K562 (cell line): ENCODE measurements at regions not wholly inside any gene's neighbourhood (a gene's known extent, or its start where the extent isn't known, plus 50 kb on each side); places are given as distances from the start of the nearest gene placed in this dataset.

ENCODE experiments used
- ATAC-seq: fragments of 200-7000 bp; cut with Tn5 transposase; 3 replicates; pipeline ENCODE4 v1.9.1; 2020; ENCODE audit warnings: moderate library complexity
- BruUV-seq: library from RNA; stranded (reverse); fragments of 400-500 nt; replicated peaks from 2 replicates; lab custom pipeline; 2021; lab: Mats Ljungman, UMichigan
- CTCF ChIA-PET: fragments of 300-600 bp; formaldehyde crosslinking; extraction: SDS; loops from one replicate; lab custom pipeline; 2021; ENCODE audit warnings: low intra/inter-chr PET ratio; lab: Yijun Ruan, JAX
- POLR2A ChIA-PET: fragments of 300-600, 350-650 bp; sonication (Branson Sonifier 250); formaldehyde crosslinking; extraction: SDS; loops from one replicate; lab custom pipeline; 2021; ENCODE audit warnings: antibody characterized with exemption, inconsistent platforms; lab: Yijun Ruan, JAX
- DNase-seq, 4 experiments: peaks; one replicate each; pipeline versions ENCODE4 v3.0.0 to v3.0.0-alpha.2; 2011 to 2018; ENCODE audit warnings: low spot score in 3 of 4, mixed read lengths in 3 of 4; ENCODE audit errors: extremely low read depth in 1 of 4
- FAIRE-seq: peaks from 2 replicates; lab custom pipeline; 2011; peaks lifted over from hg19 to GRCh38; lab: Jason Lieb, UNC
- H2AFZ ChIP-seq: 2 replicates; pipeline ENCODE4 v1.6.0; 2011; ENCODE audit warnings: low read depth, low read length, control low read depth, inconsistent platforms
- H3K27ac ChIP-seq: fragments of 200-600 bp; 3 replicates; pipeline ENCODE4 v1.8.0; 2011; ENCODE audit warnings: low read depth, mild to moderate bottlenecking, control low read depth, inconsistent platforms, low read length, moderate library complexity, mixed read lengths; ENCODE audit errors: extremely low read depth
- H3K27me3 ChIP-seq, 2 experiments: fragments of 300-600 bp in 1 of 2; 2 replicates in 1 of 2; 3 replicates in 1 of 2; pipeline versions ENCODE4 v1.6.0 to v1.8.0; 2011; ENCODE audit warnings: inconsistent platforms in 2 of 2, low read length in 2 of 2, mild to moderate bottlenecking in 1 of 2, mixed read lengths in 1 of 2, moderate library complexity in 1 of 2; ENCODE audit not compliant: control insufficient read depth in 2 of 2, insufficient read depth in 2 of 2
- H3K36me3 ChIP-seq: fragments of 300-600 bp; 3 replicates; pipeline ENCODE4 v1.8.0; 2011; ENCODE audit warnings: mild to moderate bottlenecking, low read length, inconsistent platforms; ENCODE audit not compliant: control insufficient read depth, insufficient read depth
- H3K4me1 ChIP-seq, 2 experiments: fragments of 200-600 bp in 1 of 2; replicated peaks in 1 of 2; 2 replicates in 1 of 2; 3 replicates in 1 of 2; pipeline versions ENCODE4 v1.5.1 to v1.8.0; 2011; ENCODE audit warnings: inconsistent platforms in 2 of 2, low read length in 2 of 2, mild to moderate bottlenecking in 1 of 2, mixed read lengths in 1 of 2, moderate library complexity in 1 of 2; ENCODE audit not compliant: control insufficient read depth in 2 of 2, insufficient read depth in 2 of 2
- H3K4me2 ChIP-seq: 2 replicates; pipeline ENCODE4 v1.6.1; 2011; ENCODE audit warnings: low read length, control low read depth, inconsistent platforms, mixed read lengths; ENCODE audit not compliant: insufficient read depth
- H3K4me3 ChIP-seq: fragments of 200-600 bp; sonication (generic), shearing (Covaris generic); 2 replicates; pipeline ENCODE4 v1.5.1; 2016; ENCODE audit warnings: control low read depth, inconsistent platforms
- H3K79me2 ChIP-seq: fragments of 200-600 bp; 3 replicates; pipeline ENCODE4 v1.8.0; 2011; ENCODE audit warnings: low read length, inconsistent platforms; ENCODE audit not compliant: control insufficient read depth, insufficient read depth
- H3K9ac ChIP-seq, 2 experiments: 2 replicates each; pipeline versions ENCODE4 v1.6.0 to v1.6.1; 2011; ENCODE audit warnings: low read depth in 2 of 2, low read length in 2 of 2, control low read depth in 1 of 2, inconsistent platforms in 1 of 2, mild to moderate bottlenecking in 1 of 2, mixed read lengths in 1 of 2; ENCODE audit not compliant: insufficient read depth in 1 of 2
- H3K9me1 ChIP-seq: one replicate; pipeline ENCODE4 v1.6.0; 2011; ENCODE audit warnings: inconsistent platforms, mild to moderate bottlenecking, low read length, moderate library complexity; ENCODE audit not compliant: control insufficient read depth, insufficient read depth
- H3K9me3 ChIP-seq: replicated peaks from 2 replicates; pipeline ENCODE4 v1.5.1; 2011; ENCODE audit warnings: low read depth, low read length, inconsistent platforms; ENCODE audit not compliant: control insufficient read depth, insufficient read depth
- H4K20me1 ChIP-seq: replicated peaks from 2 replicates; pipeline ENCODE4 v1.6.1; 2011; ENCODE audit warnings: low read length, inconsistent platforms, mixed read lengths; ENCODE audit not compliant: control insufficient read depth, insufficient read depth
- BACH1 ChIP-seq: fragments of 200-800 bp; sonication (Bioruptor generic); IDR thresholded peaks from 2 replicates; pipeline ENCODE4 v1.6.1; 2016; ENCODE audit warnings: missing genetic modification characterization, missing compliant biosample characterization
- BRF1 ChIP-seq: IDR thresholded peaks from 3 replicates; pipeline ENCODE4 v1.6.1; 2011; ENCODE audit warnings: borderline replicate concordance, mild to moderate bottlenecking; ENCODE audit not compliant: insufficient read length; ENCODE audit errors: extremely low read depth
- CREM ChIP-seq: IDR thresholded peaks from 2 replicates; pipeline ENCODE4 v1.6.1; 2014; ENCODE audit warnings: antibody characterized with exemption, low read depth
- ELF4 ChIP-seq: fragments of 450-650 bp; formaldehyde crosslinking; IDR thresholded peaks from 2 replicates; pipeline ENCODE4 v1.4.0; 2022; ENCODE audit warnings: missing genetic modification characterization
- HDAC8 ChIP-seq: fragments of 450-650 bp; IDR thresholded peaks from 2 replicates; pipeline ENCODE4 v1.6.1; 2016; ENCODE audit warnings: mild to moderate bottlenecking, missing genetic modification characterization, moderate library complexity, missing compliant biosample characterization
- JUNB ChIP-seq: fragments of 450-650 bp; formaldehyde crosslinking; conservative IDR thresholded peaks from 2 replicates; pipeline ENCODE4 v1.4.0; 2020; ENCODE audit warnings: mild to moderate bottlenecking
- KDM1A ChIP-seq, 2 experiments: fragments of 450-650 bp; IDR thresholded peaks; 2 replicates each; pipeline ENCODE4 v1.6.1; 2016; ENCODE audit warnings: mild to moderate bottlenecking in 2 of 2
- L3MBTL2 ChIP-seq: fragments of 450-650 bp; IDR thresholded peaks from 2 replicates; pipeline ENCODE4 v1.6.1; 2016; ENCODE audit warnings: mild to moderate bottlenecking, moderate library complexity
- LCOR ChIP-seq: sonication (generic); formaldehyde crosslinking; IDR thresholded peaks from 2 replicates; pipeline ENCODE4 v1.8.0; 2022; ENCODE audit warnings: mild to moderate bottlenecking, missing genetic modification reagents
- NFATC3 ChIP-seq: fragments of 450-650 bp; IDR thresholded peaks from 2 replicates; pipeline ENCODE4 v1.6.1; 2017; ENCODE audit warnings: mild to moderate bottlenecking
- NFRKB ChIP-seq: fragments of 450-650 bp; IDR thresholded peaks from 2 replicates; pipeline ENCODE4 v1.6.1; 2016; ENCODE audit warnings: low read depth
- POLR2AphosphoS5 ChIP-seq: IDR thresholded peaks from 2 replicates; pipeline ENCODE4 v1.6.1; 2011; ENCODE audit warnings: mild to moderate bottlenecking, low read depth, low read length, moderate library complexity; ENCODE audit not compliant: control insufficient read depth, insufficient read depth
- RCOR1 ChIP-seq, 2 experiments: IDR thresholded peaks; 2 replicates each; pipeline ENCODE4 v1.6.1; 2012; ENCODE audit warnings: low read depth in 2 of 2, low read length in 2 of 2, borderline replicate concordance in 1 of 2, improper control_type of control experiment in 1 of 2
- SAFB2 ChIP-seq: fragments of 200-400 bp; formaldehyde crosslinking; IDR thresholded peaks from 2 replicates; pipeline ENCODE4 v1.6.1; 2018; ENCODE audit warnings: borderline replicate concordance, low read length, low read depth, moderate library complexity; ENCODE audit not compliant: severe bottlenecking
- SPI1 ChIP-seq: IDR thresholded peaks from 2 replicates; pipeline ENCODE4 v1.6.1; 2011; ENCODE audit warnings: low read depth, low read length, control low read depth, borderline replicate concordance
- SRSF1 ChIP-seq: fragments of 200-400 bp; formaldehyde crosslinking; IDR thresholded peaks from 2 replicates; pipeline ENCODE4 v1.6.1; 2017; ENCODE audit warnings: mild to moderate bottlenecking, low read depth, low read length, moderate library complexity
- WHSC1 ChIP-seq: IDR thresholded peaks from one replicate; pipeline ENCODE4 v1.6.1; 2012; ENCODE audit warnings: low read length, control low read depth, inconsistent platforms
- ZNF184 ChIP-seq: sonication (generic); formaldehyde crosslinking; IDR thresholded peaks from 2 replicates; pipeline ENCODE4 v1.5.0; 2020; ENCODE audit warnings: missing genetic modification reagents
- ZNF197 ChIP-seq: fragments of 200-800 bp; sonication (Bioruptor generic); IDR thresholded peaks from 2 replicates; pipeline ENCODE4 v1.6.1; 2016; ENCODE audit warnings: low read depth, missing genetic modification characterization, missing compliant biosample characterization
- ZNF311 ChIP-seq: fragments of 250-450 bp; sonication (Bioruptor Pico); IDR thresholded peaks from 2 replicates; pipeline ENCODE4 v1.4.0; 2020; ENCODE audit warnings: mild to moderate bottlenecking, moderate library complexity
- ZNF512 ChIP-seq: IDR thresholded peaks from 2 replicates; pipeline ENCODE4 v1.6.1; 2016; ENCODE audit warnings: missing genetic modification characterization, missing compliant biosample characterization
- ZNF830 ChIP-seq: fragments of 250-450 bp; sonication (Bioruptor Pico); IDR thresholded peaks from 2 replicates; pipeline ENCODE4 v1.5.0; 2021; ENCODE audit warnings: mild to moderate bottlenecking
- WGBS: fragments of 100-300 bp; shearing (Covaris generic); methylation state at CpG from one replicate; pipeline ENCODE4 v1.1.6; 2016; ENCODE audit warnings: low coverage, mixed read lengths; ENCODE audit not compliant: insufficient coverage; ENCODE audit errors: missing lambda C conversion rate; 5-methylcytosine and 5-hydroxymethylcytosine counted together
- in situ Hi-C: fragments of 300-500 bp; cut with MboI; formaldehyde crosslinking; loops from 4 replicates; pipeline ENCODE4 v1.15.0; 2018; ENCODE audit warnings: inconsistent platforms, mixed read lengths
- intact Hi-C: fragments of 100-400 bp; cut with micrococcal nuclease; formaldehyde crosslinking; loops from 2 replicates; pipeline ENCODE4 v1.14.2; 2022

GRCh38 chr6:28683945-28684538 is 158.4 kb downstream of the GPX5 start:
- Histone ChIP-seq H3K27me3 (no peaks in the 10 kb centered on the region), H3K4me1 (peaks cover 0 to 44% of the 10 kb centered on the region in 2 experiments), H3K9me3 (no peaks in the 10 kb centered on the region), H3K27ac (no peak overlapping the region), H3K4me2 (peak overlapping the region; percentile 17; the same call in 1 of the 2 replicates), H3K9ac (no peak overlapping the region), H2AFZ (no peak overlapping the region), H3K79me2 (peaks cover 14% of the 10 kb centered on the region), H3K4me3 (no peak overlapping the region), H4K20me1 (no peaks in the 10 kb centered on the region), H3K36me3 (no peaks in the 10 kb centered on the region), H3K9me1 (no peaks in the 10 kb centered on the region)
- intact Hi-C loops, result loop anchor here (1.0 to 10.0 kb wide), 7 partner anchors 102 to 549 kb away; no protein-coding TSS in a partner anchor
- CTCF ChIA-PET, result interaction anchor here (0.6 to 1.3 kb wide), 2 partner anchors 188 to 1522 kb away, joined by 3 read pairs; no protein-coding TSS in a partner anchor
- 24% methylated on average over 9 of the region's 9 CpGs for WGBS
- POLR2A ChIA-PET, result interaction anchor here (0.7 kb wide), 1 partner anchor 1537 kb away, joined by 3 read pairs; a partner anchor contains a TSS
- no TSS peak for BruUV-seq
- DNase-seq, result peak; percentile 62 to 81 (median 66)
- peak; percentile 69 for FAIRE-seq
- ATAC-seq, result peak; percentile 86
- in situ Hi-C loops, result loop anchor here (5.0 kb wide), 2 partner anchors 147 to 192 kb away; no protein-coding TSS in a partner anchor
- TF ChIP-seq L3MBTL2, result 0 out of 2 replicates have a peak, but pooled peaks have one; percentile 21
- no peak for TF ChIP-seq BACH1 (tag)
- no peak for TF ChIP-seq NFATC3
- no peak for TF ChIP-seq ZNF197 (CRISPR knock-in tag)
- no peak for TF ChIP-seq SRSF1
- no peak for TF ChIP-seq ZNF184 (CRISPR knock-in tag)
- peak in 1 of 2 experiments; percentile 22; a peak in 1 of 4 replicates for TF ChIP-seq KDM1A (IDR thresholded peaks at IDR 0.05)
- TF ChIP-seq SPI1, result no peak
- TF ChIP-seq LCOR (CRISPR knock-in tag), result no peak
- peak in 1 of 2 experiments; percentile 71; a peak in 1 of 4 replicates for TF ChIP-seq RCOR1 (IDR thresholded peaks at IDR 0.05; ENCODE audit: borderline replicate concordance in 1 of 2, low read depth in 2 of 2, low read length in 2 of 2)
- no peak for TF ChIP-seq ZNF512 (tag)
- TF ChIP-seq HDAC8 (tag), result no peak
- no peak for TF ChIP-seq SAFB2
- TF ChIP-seq CREM, result peak; percentile 22; the same call in 1 of the 2 replicates
- no peak for TF ChIP-seq ZNF311
- no peak for TF ChIP-seq WHSC1
- no peak for TF ChIP-seq ELF4 (CRISPR knock-in tag)
- TF ChIP-seq ZNF830 (CRISPR knock-in tag), result no peak
- no peak for TF ChIP-seq BRF1
- no peak for TF ChIP-seq NFRKB
- no peak for TF ChIP-seq JUNB (CRISPR knock-in tag)
- no peak for TF ChIP-seq POLR2AphosphoS5
